ENCODE measurements at regions not wholly inside any gene's neighbourhood (a gene's known extent, or its start where the extent isn't known, plus 50 kb on each side); places are given as distances from the start of the nearest gene placed in this dataset.

GRCh38 chr9:89776795-89777525 lies 172.1 kb downstream of the GADD45G start:
- no peaks in the 10 kb centered on the region for H3K9me3 ChIP-seq (ENCODE audit: low read depth)
- no peaks in the 10 kb centered on the region for H3K27me3 ChIP-seq
- no peak for DNase-seq (ENCODE audit: low read depth in 1 of 2, low spot score in 1 of 2)
- H3K36me3 ChIP-seq, result no peaks in the 10 kb centered on the region
- peaks cover 26% of the 10 kb centered on the region for H3K4me1 ChIP-seq (ENCODE audit: low read depth)
- TF ChIP-seq CTCF (IDR thresholded peaks at IDR 0.05; ENCODE audit: low read depth, low read length), result no peak
- no peak overlapping the region for H3K4me3 ChIP-seq
- H3K27ac ChIP-seq, result no peak overlapping the region

- Histone ChIP-seq H3K27me3 (no peaks in the 10 kb centered on the region), H3K27ac (peak overlapping the region; percentile 46), H3K9me3 (ENCODE audit: low read depth) (no peaks in the 10 kb centered on the region), H3K36me3 (no peaks in the 10 kb centered on the region), H3K4me1 (ENCODE audit: low read depth) (peaks cover 26% of the 10 kb centered on the region), H3K4me3 (no peak overlapping the region)
- no peak for DNase-seq (ENCODE audit: low read depth in 1 of 2, low spot score in 1 of 2)
- TF ChIP-seq CTCF (IDR thresholded peaks at IDR 0.05; ENCODE audit: low read depth, low read length), result no peak
Observed at GRCh38 chr9:89777544-89777943, 172.7 kb downstream of the GADD45G start.

- peak overlapping the region; percentile 47 for H3K27ac ChIP-seq
Observed at GRCh38 chr9:89778100-89779090, 173.6 kb downstream of the GADD45G start.

GRCh38 chr9:89779405-89780203 lies 174.8 kb downstream of the GADD45G start:
- Histone ChIP-seq H3K4me3 (no peak overlapping the region), H3K4me1 (ENCODE audit: low read depth) (peaks cover 26% of the 10 kb centered on the region), H3K27ac (no peak overlapping the region), H3K36me3 (no peaks in the 10 kb centered on the region), H3K9me3 (ENCODE audit: low read depth) (no peaks in the 10 kb centered on the region), H3K27me3 (no peaks in the 10 kb centered on the region)
- no peak for TF ChIP-seq CTCF (IDR thresholded peaks at IDR 0.05; ENCODE audit: low read depth, low read length)
- no peak for DNase-seq (ENCODE audit: low read depth in 1 of 2, low spot score in 1 of 2)

More at GRCh38 chr9:89778100-89779090, 173.6 kb downstream of the GADD45G start:
- Histone ChIP-seq H3K27me3 (no peaks in the 10 kb centered on the region), H3K4me1 (ENCODE audit: low read depth) (peaks cover 26% of the 10 kb centered on the region), H3K4me3 (no peak overlapping the region), H3K9me3 (ENCODE audit: low read depth) (no peaks in the 10 kb centered on the region), H3K36me3 (no peaks in the 10 kb centered on the region)
- DNase-seq (ENCODE audit: low read depth in 1 of 2, low spot score in 1 of 2), result peak in 1 of 2 donors; percentile 43
- no peak for TF ChIP-seq CTCF (IDR thresholded peaks at IDR 0.05; ENCODE audit: low read depth, low read length)

- no peaks in the 10 kb centered on the region for H3K27me3 ChIP-seq
- H3K36me3 ChIP-seq, result no peaks in the 10 kb centered on the region
Observed at GRCh38 chr9:89780959-89781358, 176.1 kb downstream of the GADD45G start.

More at GRCh38 chr9:89780959-89781358, 176.1 kb downstream of the GADD45G start:
- no peak for TF ChIP-seq CTCF (IDR thresholded peaks at IDR 0.05; ENCODE audit: low read depth, low read length)
- H3K27ac ChIP-seq, result no peak overlapping the region
- H3K4me1 ChIP-seq (ENCODE audit: low read depth), result peaks cover 23% of the 10 kb centered on the region
- no peaks in the 10 kb centered on the region for H3K9me3 ChIP-seq (ENCODE audit: low read depth)
- DNase-seq (ENCODE audit: low read depth in 1 of 2, low spot score in 1 of 2), result no peak
- H3K4me3 ChIP-seq, result no peak overlapping the region

All from cardiac muscle cell (in vitro differentiated cells and primary cell).